ENCODE measurements at regions not wholly inside any gene's neighbourhood (a gene's known extent, or its start where the extent isn't known, plus 50 kb on each side); places are given as distances from the start of the nearest gene placed in this dataset.

- no peaks in the 10 kb centered on the region for H3K36me3 ChIP-seq (ENCODE audit: control insufficient read depth, insufficient read depth, low read length)
- H3K27me3 ChIP-seq (ENCODE audit: control insufficient read depth, insufficient read depth, low read length) = no peaks in the 10 kb centered on the region
- no peak overlapping the region for H3K9ac ChIP-seq (ENCODE audit: low read length)
- no peak overlapping the region for H3K4me3 ChIP-seq (ENCODE audit: low read length)
- H3K27ac ChIP-seq (ENCODE audit: low read depth, low read length) = no peak overlapping the region
- no peaks in the 10 kb centered on the region for H3K4me1 ChIP-seq (ENCODE audit: control insufficient read depth, insufficient read depth, low read length)
These were observed 390.6 kb upstream of the B3GAT1 start for GRCh38 chr11:134802598-134802997.

GRCh38 chr11:134802116-134802515 lies 390.1 kb upstream of the B3GAT1 start:
- Histone ChIP-seq H3K36me3 (ENCODE audit: control insufficient read depth, insufficient read depth, low read length) (no peaks in the 10 kb centered on the region), H3K4me3 (ENCODE audit: low read length) (no peak overlapping the region), H3K27me3 (ENCODE audit: control insufficient read depth, insufficient read depth, low read length) (no peaks in the 10 kb centered on the region), H3K4me1 (ENCODE audit: control insufficient read depth, insufficient read depth, low read length) (no peaks in the 10 kb centered on the region), H3K9ac (ENCODE audit: low read length) (no peak overlapping the region), H3K27ac (ENCODE audit: low read depth, low read length) (no peak overlapping the region)

DNA sequence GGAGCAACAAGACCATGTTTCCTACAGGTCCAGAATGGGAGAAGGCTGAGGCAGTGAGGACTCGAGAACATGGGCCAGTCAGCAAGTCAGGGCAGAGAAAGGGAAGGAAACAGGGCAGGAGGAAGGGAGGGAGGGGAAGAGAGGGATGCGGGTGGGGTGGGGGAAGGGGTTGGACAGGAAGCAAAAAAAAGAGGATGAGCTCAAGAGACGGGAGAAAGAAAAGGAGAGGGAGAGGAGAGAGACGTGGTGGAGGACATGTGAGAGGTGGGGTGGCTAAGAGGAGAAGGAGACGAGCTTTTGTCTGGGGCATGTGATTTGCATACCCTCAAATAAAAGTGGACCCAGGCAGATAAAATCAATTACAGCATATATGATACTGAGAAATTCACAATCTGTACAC lies 389.5 kb upstream of the B3GAT1 start:
- no peaks in the 10 kb centered on the region for H3K4me1 ChIP-seq (ENCODE audit: control insufficient read depth, insufficient read depth, low read length)

GRCh38 chr11:134800826-134801225 lies 388.8 kb upstream of the B3GAT1 start:
- H3K4me1 ChIP-seq (ENCODE audit: control insufficient read depth, insufficient read depth, low read length) = no peaks in the 10 kb centered on the region
- no peak overlapping the region for H3K4me3 ChIP-seq (ENCODE audit: low read length)
- H3K9ac ChIP-seq (ENCODE audit: low read length) = no peak overlapping the region
- no peaks in the 10 kb centered on the region for H3K27me3 ChIP-seq (ENCODE audit: control insufficient read depth, insufficient read depth, low read length)
- no peaks in the 10 kb centered on the region for H3K36me3 ChIP-seq (ENCODE audit: control insufficient read depth, insufficient read depth, low read length)
- H3K27ac ChIP-seq (ENCODE audit: low read depth, low read length) = no peak overlapping the region

More for the DNA sequence above, 389.5 kb upstream of the B3GAT1 start:
- no peak overlapping the region for H3K4me3 ChIP-seq (ENCODE audit: low read length)
- no peaks in the 10 kb centered on the region for H3K27me3 ChIP-seq (ENCODE audit: control insufficient read depth, insufficient read depth, low read length)
- H3K36me3 ChIP-seq (ENCODE audit: control insufficient read depth, insufficient read depth, low read length) = no peaks in the 10 kb centered on the region
- no peak overlapping the region for H3K27ac ChIP-seq (ENCODE audit: low read depth, low read length)
- H3K9ac ChIP-seq (ENCODE audit: low read length) = no peak overlapping the region

GRCh38 chr11:134800130-134800529 lies 388.1 kb upstream of the B3GAT1 start:
- Histone ChIP-seq H3K4me1 (ENCODE audit: control insufficient read depth, insufficient read depth, low read length) (no peaks in the 10 kb centered on the region), H3K27ac (ENCODE audit: low read depth, low read length) (no peak overlapping the region), H3K27me3 (ENCODE audit: control insufficient read depth, insufficient read depth, low read length) (peaks cover under 1% of the 10 kb centered on the region), H3K4me3 (ENCODE audit: low read length) (no peak overlapping the region), H3K36me3 (ENCODE audit: control insufficient read depth, insufficient read depth, low read length) (no peaks in the 10 kb centered on the region), H3K9ac (ENCODE audit: low read length) (no peak overlapping the region)

GRCh38 chr11:134799386-134799785 lies 387.3 kb upstream of the B3GAT1 start:
- H3K27me3 ChIP-seq (ENCODE audit: control insufficient read depth, insufficient read depth, low read length) = peaks cover 2% of the 10 kb centered on the region
- H3K9ac ChIP-seq (ENCODE audit: low read length) = no peak overlapping the region
- H3K4me1 ChIP-seq (ENCODE audit: control insufficient read depth, insufficient read depth, low read length) = no peaks in the 10 kb centered on the region
- no peak overlapping the region for H3K27ac ChIP-seq (ENCODE audit: low read depth, low read length)
- H3K36me3 ChIP-seq (ENCODE audit: control insufficient read depth, insufficient read depth, low read length) = no peaks in the 10 kb centered on the region
- H3K4me3 ChIP-seq (ENCODE audit: low read length) = no peak overlapping the region

DNA sequence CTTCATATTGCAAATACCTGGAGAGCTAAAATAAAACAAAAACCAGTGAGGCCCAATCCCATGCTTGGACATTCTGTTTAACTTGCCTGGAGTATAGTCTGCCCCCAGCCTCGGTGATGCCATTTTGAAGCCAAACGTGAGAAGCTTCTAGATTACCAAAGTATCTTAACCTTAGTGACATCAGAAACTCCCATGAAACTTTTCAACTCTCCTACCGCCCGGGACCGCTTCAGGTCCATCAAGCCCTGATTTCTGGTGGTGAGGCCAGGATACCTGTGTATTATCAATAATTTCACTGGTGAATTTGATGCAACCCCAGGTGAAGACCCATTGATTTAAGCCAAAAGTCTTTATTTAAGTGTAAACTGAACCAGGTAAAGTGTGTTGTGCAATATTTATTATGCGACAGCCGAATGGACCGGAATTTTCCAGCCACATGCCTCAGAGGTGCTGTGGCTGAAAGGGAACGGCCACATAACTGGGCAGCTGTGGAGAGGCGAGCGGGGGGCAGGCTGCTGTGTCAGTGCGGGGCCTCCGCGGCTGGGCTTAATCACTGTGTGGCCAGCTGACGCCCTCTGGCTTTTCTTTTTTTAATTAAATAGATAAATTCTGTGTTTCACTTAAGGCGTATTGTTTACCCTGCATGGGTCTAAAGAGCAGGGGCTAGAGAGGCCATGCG lies 385.5 kb upstream of the B3GAT1 start:
- Histone ChIP-seq H3K36me3 (ENCODE audit: control insufficient read depth, insufficient read depth, low read length) (no peaks in the 10 kb centered on the region), H3K4me3 (ENCODE audit: low read length) (no peak overlapping the region), H3K27ac (ENCODE audit: low read depth, low read length) (no peak overlapping the region), H3K27me3 (ENCODE audit: control insufficient read depth, insufficient read depth, low read length) (peaks cover 2% of the 10 kb centered on the region), H3K9ac (ENCODE audit: low read length) (no peak overlapping the region), H3K4me1 (ENCODE audit: control insufficient read depth, insufficient read depth, low read length) (no peaks in the 10 kb centered on the region)

DNA sequence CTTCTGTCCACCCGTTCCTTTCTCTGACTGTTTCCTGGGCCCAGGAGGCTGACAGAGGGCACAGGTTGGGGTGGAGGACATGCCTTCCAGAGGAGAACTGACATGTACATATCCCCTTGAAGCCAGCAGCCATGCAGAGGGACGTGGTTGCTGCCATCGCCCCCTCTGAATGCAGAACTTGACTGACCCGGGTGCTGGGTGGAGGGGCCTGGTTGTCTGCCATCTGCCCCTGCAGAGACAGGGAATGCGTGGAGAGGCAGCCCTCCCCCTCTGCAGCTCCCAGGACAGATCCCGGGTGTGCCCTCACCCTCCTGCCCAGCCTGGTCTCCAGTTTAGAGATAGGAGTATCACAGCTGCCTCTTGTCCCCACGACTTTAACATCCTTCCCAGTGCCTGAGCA lies 383.0 kb upstream of the B3GAT1 start:
- Histone ChIP-seq H3K4me3 (ENCODE audit: low read length) (no peak overlapping the region), H3K9ac (ENCODE audit: low read length) (no peak overlapping the region), H3K27ac (ENCODE audit: low read depth, low read length) (no peak overlapping the region), H3K36me3 (ENCODE audit: control insufficient read depth, insufficient read depth, low read length) (no peaks in the 10 kb centered on the region), H3K4me1 (ENCODE audit: control insufficient read depth, insufficient read depth, low read length) (no peaks in the 10 kb centered on the region), H3K27me3 (ENCODE audit: control insufficient read depth, insufficient read depth, low read length) (peaks cover 2% of the 10 kb centered on the region)

DNA sequence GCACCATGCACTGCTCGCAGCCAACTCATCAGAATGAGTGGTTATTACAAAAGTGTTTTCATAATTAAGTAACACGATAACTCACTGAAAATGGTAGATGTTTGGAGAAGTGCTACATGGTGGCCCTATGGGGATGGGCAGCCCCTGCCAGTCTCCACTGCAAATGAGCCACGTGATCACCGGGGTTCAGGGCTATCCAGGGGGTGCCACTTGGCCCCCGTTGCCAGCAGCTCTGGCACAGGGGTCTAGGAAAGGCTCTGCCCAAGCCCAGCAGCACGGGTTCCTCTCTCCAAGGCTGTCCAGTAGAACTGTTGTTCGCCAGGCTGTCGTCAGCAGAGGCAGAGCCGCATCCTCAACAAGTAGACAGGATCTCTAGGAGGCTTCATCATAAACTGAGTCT lies 382.1 kb upstream of the B3GAT1 start:
- Histone ChIP-seq H3K27me3 (ENCODE audit: control insufficient read depth, insufficient read depth, low read length) (peaks cover 2% of the 10 kb centered on the region), H3K9ac (ENCODE audit: low read length) (no peak overlapping the region), H3K4me1 (ENCODE audit: control insufficient read depth, insufficient read depth, low read length) (no peaks in the 10 kb centered on the region), H3K4me3 (ENCODE audit: low read length) (no peak overlapping the region), H3K36me3 (ENCODE audit: control insufficient read depth, insufficient read depth, low read length) (no peaks in the 10 kb centered on the region), H3K27ac (ENCODE audit: low read depth, low read length) (no peak overlapping the region)

- Histone ChIP-seq H3K27ac (ENCODE audit: low read depth, low read length) (no peak overlapping the region), H3K27me3 (ENCODE audit: control insufficient read depth, insufficient read depth, low read length) (peaks cover 2% of the 10 kb centered on the region), H3K4me3 (ENCODE audit: low read length) (no peak overlapping the region), H3K9ac (ENCODE audit: low read length) (no peak overlapping the region), H3K36me3 (ENCODE audit: control insufficient read depth, insufficient read depth, low read length) (no peaks in the 10 kb centered on the region), H3K4me1 (ENCODE audit: control insufficient read depth, insufficient read depth, low read length) (no peaks in the 10 kb centered on the region)
These were observed 380.6 kb upstream of the B3GAT1 start for GRCh38 chr11:134792677-134793076.

DNA sequence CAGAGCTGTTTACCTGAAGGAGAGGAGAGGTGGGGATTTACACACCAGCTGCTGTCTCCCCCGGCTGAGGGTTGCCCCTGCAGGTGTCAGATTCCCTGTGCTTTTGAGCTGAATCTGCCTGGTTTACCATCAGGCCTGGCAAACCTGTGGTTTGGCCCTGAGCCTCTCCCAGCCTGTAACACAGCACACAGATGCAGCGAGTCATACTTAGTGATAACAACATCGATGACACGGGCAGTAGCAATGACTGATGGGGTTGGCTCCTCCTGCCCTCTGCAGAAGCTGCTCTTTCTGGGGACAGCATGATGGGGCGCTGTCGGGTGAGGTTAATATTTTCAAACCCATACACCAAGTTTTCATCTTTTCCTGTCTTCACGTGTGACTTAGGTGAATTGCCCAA lies 380.0 kb upstream of the B3GAT1 start:
- Histone ChIP-seq H3K9ac (ENCODE audit: low read length) (no peak overlapping the region), H3K27ac (ENCODE audit: low read depth, low read length) (no peak overlapping the region)

DNA sequence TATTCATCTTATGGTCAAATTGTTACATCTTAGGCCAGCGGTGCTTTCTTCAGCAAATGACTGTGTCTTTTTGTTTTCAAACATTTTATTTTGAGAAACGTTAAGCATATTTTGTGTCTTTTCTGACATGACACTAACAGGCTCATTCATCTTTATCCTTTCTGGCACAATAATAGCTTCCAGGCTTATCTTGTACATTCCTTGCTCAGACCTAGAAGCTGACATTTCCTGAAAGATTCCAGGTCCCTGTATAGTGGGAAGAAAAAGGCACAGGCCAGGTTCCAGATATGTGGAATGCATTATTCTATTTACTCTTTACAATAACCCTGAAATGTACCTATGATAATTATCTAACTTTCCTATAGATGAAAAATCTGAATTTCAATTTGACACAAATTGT lies 379.1 kb upstream of the B3GAT1 start:
- Histone ChIP-seq H3K4me1 (ENCODE audit: control insufficient read depth, insufficient read depth, low read length) (no peaks in the 10 kb centered on the region), H3K27ac (ENCODE audit: low read depth, low read length) (no peak overlapping the region), H3K27me3 (ENCODE audit: control insufficient read depth, insufficient read depth, low read length) (peaks cover 3% of the 10 kb centered on the region), H3K36me3 (ENCODE audit: control insufficient read depth, insufficient read depth, low read length) (no peaks in the 10 kb centered on the region), H3K4me3 (ENCODE audit: low read length) (no peak overlapping the region), H3K9ac (ENCODE audit: low read length) (no peak overlapping the region)

More for the DNA sequence above, 380.0 kb upstream of the B3GAT1 start:
- Histone ChIP-seq H3K27me3 (ENCODE audit: control insufficient read depth, insufficient read depth, low read length) (peaks cover 2% of the 10 kb centered on the region), H3K4me1 (ENCODE audit: control insufficient read depth, insufficient read depth, low read length) (no peaks in the 10 kb centered on the region), H3K36me3 (ENCODE audit: control insufficient read depth, insufficient read depth, low read length) (no peaks in the 10 kb centered on the region), H3K4me3 (ENCODE audit: low read length) (no peak overlapping the region)

DNA sequence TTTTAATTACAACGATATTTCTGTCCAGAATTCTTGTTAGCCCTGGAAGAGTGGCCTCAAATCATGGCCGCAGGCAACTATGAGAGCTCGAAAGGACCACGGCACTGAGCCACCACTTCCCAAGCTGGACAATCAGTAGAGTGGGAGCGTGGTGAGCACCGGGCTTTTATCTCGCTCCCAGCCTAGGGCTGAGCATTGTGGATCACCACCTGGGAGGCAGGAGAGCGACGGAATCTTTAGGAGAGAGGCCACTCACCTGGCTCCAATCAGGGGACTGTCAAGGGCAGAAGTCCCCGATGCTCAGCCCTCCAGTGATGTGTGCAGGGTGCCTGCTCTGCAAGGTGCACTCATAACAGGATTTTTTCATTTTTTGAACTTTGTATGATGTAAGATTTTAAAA lies 377.1 kb upstream of the B3GAT1 start:
- Histone ChIP-seq H3K9ac (ENCODE audit: low read length) (no peak overlapping the region), H3K27ac (ENCODE audit: low read depth, low read length) (no peak overlapping the region), H3K36me3 (ENCODE audit: control insufficient read depth, insufficient read depth, low read length) (no peaks in the 10 kb centered on the region), H3K27me3 (ENCODE audit: control insufficient read depth, insufficient read depth, low read length) (peaks cover 3% of the 10 kb centered on the region), H3K4me1 (ENCODE audit: control insufficient read depth, insufficient read depth, low read length) (no peaks in the 10 kb centered on the region), H3K4me3 (ENCODE audit: low read length) (no peak overlapping the region)
